Neuronal stem cell (in vitro differentiated cells): ENCODE measurements at regions not wholly inside any gene's neighbourhood (a gene's known extent, or its start where the extent isn't known, plus 50 kb on each side); places are given as distances from the start of the nearest gene placed in this dataset.

ENCODE experiments used
- DNase-seq: peaks from one replicate; pipeline ENCODE4 v3.0.0-alpha.2; 2013; ENCODE audit warnings: low spot score
- H2AFZ ChIP-seq: one replicate; pipeline ENCODE4 v1.6.1; 2013; ENCODE audit warnings: mild to moderate bottlenecking, low read length, inconsistent platforms
- H2AK5ac ChIP-seq: 2 replicates; pipeline ENCODE4 v1.6.1; 2013; ENCODE audit warnings: low read depth, mild to moderate bottlenecking, inconsistent platforms, low read length, moderate library complexity, mixed read lengths
- H2BK120ac ChIP-seq: 2 replicates; pipeline ENCODE4 v1.6.1; 2013; ENCODE audit warnings: low read depth, mild to moderate bottlenecking, inconsistent platforms, low read length, moderate library complexity, mixed read lengths
- H2BK12ac ChIP-seq: one replicate; pipeline ENCODE4 v1.6.1; 2013; ENCODE audit warnings: low read length, inconsistent platforms
- H2BK15ac ChIP-seq: 2 replicates; pipeline ENCODE4 v1.6.1; 2013; ENCODE audit warnings: mild to moderate bottlenecking, low read length, inconsistent platforms, mixed read lengths
- H2BK5ac ChIP-seq: one replicate; pipeline ENCODE4 v1.6.1; 2013; ENCODE audit warnings: inconsistent platforms, mild to moderate bottlenecking, low read length, moderate library complexity
- H3K14ac ChIP-seq: one replicate; pipeline ENCODE4 v1.6.1; 2013; ENCODE audit warnings: low read length, inconsistent platforms
- H3K18ac ChIP-seq: 2 replicates; pipeline ENCODE4 v1.6.1; 2013; ENCODE audit warnings: low read length, inconsistent platforms
- H3K23ac ChIP-seq: 2 replicates; pipeline ENCODE4 v1.6.1; 2013; ENCODE audit warnings: low read depth, mild to moderate bottlenecking, mixed read lengths, low read length, inconsistent platforms; ENCODE audit not compliant: poor library complexity
- H3K27ac ChIP-seq: replicated peaks from 3 replicates; pipeline ENCODE4 v1.5.1; 2013; ENCODE audit warnings: low read length, inconsistent platforms
- H3K27me3 ChIP-seq, 3 experiments: 2 replicates each; pipeline ENCODE4 v1.6.1; 2013; ENCODE audit warnings: low read length in 3 of 3, mild to moderate bottlenecking in 2 of 3, inconsistent platforms in 1 of 3, low read depth in 1 of 3, mixed read lengths in 1 of 3, moderate library complexity in 1 of 3; ENCODE audit not compliant: control insufficient read depth in 3 of 3, insufficient read depth in 3 of 3
- H3K36me3 ChIP-seq, 2 donors: replicated peaks in 1 of 2; 2 replicates each; pipeline ENCODE4 v1.6.1; 2013; ENCODE audit warnings: low read length in 2 of 2; ENCODE audit not compliant: control insufficient read depth in 2 of 2, insufficient read depth in 2 of 2
- H3K4ac ChIP-seq: 2 replicates; pipeline ENCODE4 v1.6.1; 2013; ENCODE audit warnings: inconsistent platforms, mild to moderate bottlenecking, low read length, moderate library complexity
- H3K4me1 ChIP-seq, 2 donors: 1 replicate in 1 of 2; 2 replicates in 1 of 2; pipeline ENCODE4 v1.6.1; 2013; ENCODE audit warnings: low read length in 2 of 2, low read depth in 1 of 2; ENCODE audit not compliant: control insufficient read depth in 2 of 2, insufficient read depth in 1 of 2
- H3K4me2 ChIP-seq: one replicate; pipeline ENCODE4 v1.6.1; 2013; ENCODE audit warnings: mild to moderate bottlenecking, low read length, inconsistent platforms; ENCODE audit not compliant: insufficient read depth, poor library complexity, severe bottlenecking
- H3K4me3 ChIP-seq, 2 donors: 2 replicates each; pipeline ENCODE4 v1.5.1; 2013; ENCODE audit warnings: low read length in 2 of 2, mild to moderate bottlenecking in 2 of 2, inconsistent platforms in 1 of 2, moderate library complexity in 1 of 2
- H3K79me1 ChIP-seq: one replicate; pipeline ENCODE4 v1.6.1; 2013; ENCODE audit warnings: low read depth, mild to moderate bottlenecking, inconsistent platforms, low read length, moderate library complexity
- H3K9ac ChIP-seq: one replicate; pipeline ENCODE4 v1.6.1; 2013; ENCODE audit warnings: mild to moderate bottlenecking, low read depth, low read length, inconsistent platforms; ENCODE audit not compliant: poor library complexity
- H3K9me3 ChIP-seq, 2 donors: replicated peaks in 1 of 2; 2 replicates each; pipeline versions ENCODE3 to v1.6.1; 2013; ENCODE audit warnings: low read length in 2 of 2, mild to moderate bottlenecking in 2 of 2, inconsistent platforms in 1 of 2, low read depth in 1 of 2, mixed read lengths in 1 of 2, moderate library complexity in 1 of 2; ENCODE audit not compliant: control insufficient read depth in 2 of 2, insufficient read depth in 1 of 2
- H4K8ac ChIP-seq: one replicate; pipeline ENCODE4 v1.6.1; 2013; ENCODE audit warnings: low read depth, mild to moderate bottlenecking, inconsistent platforms, low read length, moderate library complexity
- H4K91ac ChIP-seq: one replicate; pipeline ENCODE4 v1.6.1; 2013; ENCODE audit warnings: low read length, low read depth, mild to moderate bottlenecking, inconsistent platforms; ENCODE audit not compliant: poor library complexity
- WGBS, 2 donors: extraction: QIAGEN DNeasy Blood & Tissue Kit; methylation state at CpG; one replicate each; pipeline ENCODE4 v1.1.7; 2013; ENCODE audit warnings: missing lambda C conversion rate in 2 of 2, mixed read lengths in 1 of 2; ENCODE audit not compliant: insufficient read length in 2 of 2, insufficient replicate concordance in 1 of 2; ENCODE audit errors: extremely low coverage in 2 of 2; 5-methylcytosine and 5-hydroxymethylcytosine counted together

GRCh38 chr4:12172198-12172973 lies 743.7 kb upstream of the HS3ST1 start:
- H3K14ac ChIP-seq = no peak overlapping the region
- no peak overlapping the region for H2BK120ac ChIP-seq
- H3K27me3 ChIP-seq = no peaks in the 10 kb centered on the region
- H3K23ac ChIP-seq = no peak overlapping the region
- no CpG with 5 or more reads among the region's 3 CpGs for WGBS, 2 donors
- H3K79me1 ChIP-seq = no peaks in the 10 kb centered on the region
- H3K36me3 ChIP-seq = no peaks in the 10 kb centered on the region
- H2AK5ac ChIP-seq = no peak overlapping the region
- H4K91ac ChIP-seq = no peak overlapping the region
- no peak overlapping the region for H2BK12ac ChIP-seq
- no peak overlapping the region for H4K8ac ChIP-seq
- no peak overlapping the region for H3K9ac ChIP-seq
- no peak overlapping the region for H3K4me2 ChIP-seq
- H3K18ac ChIP-seq = no peak overlapping the region
- no peak for DNase-seq
- no peak overlapping the region for H2AFZ ChIP-seq
- H3K4me3 ChIP-seq = no peak overlapping the region
- no peak overlapping the region for H3K27ac ChIP-seq
- H2BK5ac ChIP-seq = no peak overlapping the region
- H3K9me3 ChIP-seq = no peaks in the 10 kb centered on the region
- no peak overlapping the region for H3K4ac ChIP-seq
- H2BK15ac ChIP-seq = no peak overlapping the region
- H3K4me1 ChIP-seq = no peaks in the 10 kb centered on the region

GRCh38 chr4:12170308-12170707 lies 741.6 kb upstream of the HS3ST1 start:
- Histone ChIP-seq H4K91ac (no peak overlapping the region), H2AK5ac (no peak overlapping the region), H3K36me3 (no peaks in the 10 kb centered on the region), H3K4me2 (no peak overlapping the region), H3K9me3 (no peaks in the 10 kb centered on the region), H3K4ac (no peak overlapping the region), H3K18ac (no peak overlapping the region), H2BK12ac (no peak overlapping the region), H3K27me3 (no peaks in the 10 kb centered on the region), H4K8ac (no peak overlapping the region), H2AFZ (no peak overlapping the region), H3K23ac (no peak overlapping the region), H3K9ac (no peak overlapping the region), H2BK120ac (no peak overlapping the region), H3K4me3 (no peak overlapping the region), H3K4me1 (no peaks in the 10 kb centered on the region), H3K14ac (no peak overlapping the region), H2BK5ac (no peak overlapping the region), H3K79me1 (no peaks in the 10 kb centered on the region), H3K27ac (no peak overlapping the region), H2BK15ac (no peak overlapping the region)
- WGBS, 2 donors = no CpG with 5 or more reads among the region's 4 CpGs
- DNase-seq = no peak

- Histone ChIP-seq H2BK12ac (no peak overlapping the region), H3K4me1 (no peaks in the 10 kb centered on the region), H2BK5ac (no peak overlapping the region), H3K23ac (no peak overlapping the region), H3K36me3 (no peaks in the 10 kb centered on the region), H2AFZ (no peak overlapping the region), H3K79me1 (no peaks in the 10 kb centered on the region), H3K9ac (no peak overlapping the region), H3K4me3 (no peak overlapping the region), H3K14ac (no peak overlapping the region), H3K27me3 (no peaks in the 10 kb centered on the region), H4K8ac (no peak overlapping the region), H3K4me2 (no peak overlapping the region), H3K27ac (no peak overlapping the region), H2BK120ac (no peak overlapping the region), H3K4ac (no peak overlapping the region), H3K9me3 (no peaks in the 10 kb centered on the region), H3K18ac (no peak overlapping the region), H2AK5ac (no peak overlapping the region), H4K91ac (no peak overlapping the region), H2BK15ac (no peak overlapping the region)
- DNase-seq = no peak
Measured at GRCh38 chr4:12165616-12166015, 736.9 kb upstream of the HS3ST1 start.

- H2AFZ ChIP-seq = no peak overlapping the region
- H2BK15ac ChIP-seq = no peak overlapping the region
- no peaks in the 10 kb centered on the region for H3K27me3 ChIP-seq
- no peak overlapping the region for H3K4me3 ChIP-seq
- H3K4me2 ChIP-seq = no peak overlapping the region
- no peak overlapping the region for H3K27ac ChIP-seq
- no peak overlapping the region for H4K91ac ChIP-seq
- H3K36me3 ChIP-seq = no peaks in the 10 kb centered on the region
- no peak overlapping the region for H3K18ac ChIP-seq
- H2AK5ac ChIP-seq = no peak overlapping the region
- no peak overlapping the region for H3K4ac ChIP-seq
- H3K9me3 ChIP-seq = no peaks in the 10 kb centered on the region
- H3K14ac ChIP-seq = no peak overlapping the region
- DNase-seq = no peak
- H2BK120ac ChIP-seq = no peak overlapping the region
- no peaks in the 10 kb centered on the region for H3K4me1 ChIP-seq
- H3K23ac ChIP-seq = no peak overlapping the region
- H2BK12ac ChIP-seq = no peak overlapping the region
- no peak overlapping the region for H2BK5ac ChIP-seq
- no peak overlapping the region for H3K9ac ChIP-seq
- H3K79me1 ChIP-seq = no peaks in the 10 kb centered on the region
- no peak overlapping the region for H4K8ac ChIP-seq
Measured at GRCh38 chr4:12146339-12146738, 717.6 kb upstream of the HS3ST1 start.
